ENCODE measurements at regions not wholly inside any gene's neighbourhood (a gene's known extent, or its start where the extent isn't known, plus 50 kb on each side); places are given as distances from the start of the nearest gene placed in this dataset.

DNA sequence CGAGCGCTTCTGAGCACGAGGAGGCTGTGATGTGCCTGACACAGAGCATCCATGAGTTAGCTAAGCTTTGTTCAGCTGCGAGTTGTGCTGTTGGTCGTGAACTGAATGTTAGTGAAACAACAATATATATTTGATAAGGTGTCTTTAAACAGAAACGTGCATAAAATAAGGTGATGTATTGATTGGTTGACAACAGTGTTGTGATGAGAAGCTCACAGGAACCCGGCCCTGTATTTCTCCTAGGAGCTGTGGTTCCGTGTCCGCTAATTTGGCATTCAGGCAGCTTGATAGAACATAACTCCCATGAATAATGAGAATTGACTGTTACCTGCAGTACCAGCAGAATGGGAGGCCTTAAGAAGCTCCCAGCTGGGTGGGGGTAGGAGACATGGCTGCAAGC, 146.4 kb upstream of the MYCN start (continued):
- TF ChIP-seq, protein P1, sequence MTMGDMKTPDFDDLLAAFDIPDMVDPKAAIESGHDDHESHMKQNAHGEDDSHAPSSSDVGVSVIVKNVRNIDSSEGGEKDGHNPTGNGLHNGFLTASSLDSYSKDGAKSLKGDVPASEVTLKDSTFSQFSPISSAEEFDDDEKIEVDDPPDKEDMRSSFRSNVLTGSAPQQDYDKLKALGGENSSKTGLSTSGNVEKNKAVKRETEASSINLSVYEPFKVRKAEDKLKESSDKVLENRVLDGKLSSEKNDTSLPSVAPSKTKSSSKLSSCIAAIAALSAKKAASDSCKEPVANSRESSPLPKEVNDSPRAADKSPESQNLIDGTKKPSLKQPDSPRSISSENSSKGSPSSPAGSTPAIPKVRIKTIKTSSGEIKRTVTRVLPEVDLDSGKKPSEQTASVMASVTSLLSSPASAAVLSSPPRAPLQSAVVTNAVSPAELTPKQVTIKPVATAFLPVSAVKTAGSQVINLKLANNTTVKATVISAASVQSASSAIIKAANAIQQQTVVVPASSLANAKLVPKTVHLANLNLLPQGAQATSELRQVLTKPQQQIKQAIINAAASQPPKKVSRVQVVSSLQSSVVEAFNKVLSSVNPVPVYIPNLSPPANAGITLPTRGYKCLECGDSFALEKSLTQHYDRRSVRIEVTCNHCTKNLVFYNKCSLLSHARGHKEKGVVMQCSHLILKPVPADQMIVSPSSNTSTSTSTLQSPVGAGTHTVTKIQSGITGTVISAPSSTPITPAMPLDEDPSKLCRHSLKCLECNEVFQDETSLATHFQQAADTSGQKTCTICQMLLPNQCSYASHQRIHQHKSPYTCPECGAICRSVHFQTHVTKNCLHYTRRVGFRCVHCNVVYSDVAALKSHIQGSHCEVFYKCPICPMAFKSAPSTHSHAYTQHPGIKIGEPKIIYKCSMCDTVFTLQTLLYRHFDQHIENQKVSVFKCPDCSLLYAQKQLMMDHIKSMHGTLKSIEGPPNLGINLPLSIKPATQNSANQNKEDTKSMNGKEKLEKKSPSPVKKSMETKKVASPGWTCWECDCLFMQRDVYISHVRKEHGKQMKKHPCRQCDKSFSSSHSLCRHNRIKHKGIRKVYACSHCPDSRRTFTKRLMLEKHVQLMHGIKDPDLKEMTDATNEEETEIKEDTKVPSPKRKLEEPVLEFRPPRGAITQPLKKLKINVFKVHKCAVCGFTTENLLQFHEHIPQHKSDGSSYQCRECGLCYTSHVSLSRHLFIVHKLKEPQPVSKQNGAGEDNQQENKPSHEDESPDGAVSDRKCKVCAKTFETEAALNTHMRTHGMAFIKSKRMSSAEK (CRISPR knock-in tag; IDR thresholded peaks at IDR 0.05; ENCODE audit: borderline replicate concordance) = no peak
- TF ChIP-seq ZNF396 (CRISPR knock-in tag; IDR thresholded peaks at IDR 0.05; ENCODE audit: borderline replicate concordance) = no peak
- no peak for TF ChIP-seq ZNF138 (CRISPR knock-in tag; conservative IDR thresholded peaks at IDR 0.05)
- no peak for TF ChIP-seq OVOL2 (CRISPR knock-in tag; IDR thresholded peaks at IDR 0.05; ENCODE audit: borderline replicate concordance)
- TF ChIP-seq ZNF671 (CRISPR knock-in tag; IDR thresholded peaks at IDR 0.05) = no peak
- no peak for TF ChIP-seq FOXJ3 (CRISPR knock-in tag; IDR thresholded peaks at IDR 0.05; ENCODE audit: borderline replicate concordance)
- TF ChIP-seq ZNF416 (CRISPR knock-in tag; IDR thresholded peaks at IDR 0.05) = no peak
- no peak for TF ChIP-seq PRRX2 (CRISPR knock-in tag; IDR thresholded peaks at IDR 0.05)
- TF ChIP-seq, protein P2, sequence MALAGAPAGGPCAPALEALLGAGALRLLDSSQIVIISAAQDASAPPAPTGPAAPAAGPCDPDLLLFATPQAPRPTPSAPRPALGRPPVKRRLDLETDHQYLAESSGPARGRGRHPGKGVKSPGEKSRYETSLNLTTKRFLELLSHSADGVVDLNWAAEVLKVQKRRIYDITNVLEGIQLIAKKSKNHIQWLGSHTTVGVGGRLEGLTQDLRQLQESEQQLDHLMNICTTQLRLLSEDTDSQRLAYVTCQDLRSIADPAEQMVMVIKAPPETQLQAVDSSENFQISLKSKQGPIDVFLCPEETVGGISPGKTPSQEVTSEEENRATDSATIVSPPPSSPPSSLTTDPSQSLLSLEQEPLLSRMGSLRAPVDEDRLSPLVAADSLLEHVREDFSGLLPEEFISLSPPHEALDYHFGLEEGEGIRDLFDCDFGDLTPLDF (CRISPR knock-in tag; IDR thresholded peaks at IDR 0.05) = no peak

DNA sequence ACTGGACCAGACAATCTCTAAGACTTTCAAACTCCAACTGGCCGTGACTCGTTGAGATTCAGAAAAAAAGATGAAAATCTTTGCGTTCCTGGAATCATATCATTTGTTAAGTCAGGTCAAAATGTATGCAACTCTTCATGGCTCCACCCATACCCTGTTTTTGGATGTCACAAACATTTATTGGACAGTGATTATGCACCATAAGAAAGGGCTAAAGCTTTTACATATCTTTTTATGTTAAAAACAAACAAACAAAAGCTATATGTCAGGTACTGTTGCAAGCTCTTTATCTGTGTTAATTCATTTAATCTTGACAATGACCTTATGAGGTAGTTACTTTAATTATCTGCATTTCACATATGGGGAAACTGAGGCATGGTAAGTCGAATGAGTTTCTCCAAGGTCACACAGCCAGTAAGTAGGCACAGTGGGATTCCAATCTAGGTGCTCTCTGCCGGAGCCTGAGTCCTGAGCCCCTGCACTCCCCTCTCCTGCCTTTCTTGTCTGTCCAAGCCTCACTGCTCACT, 145.7 kb upstream of the MYCN start:
- ChIA-PET POLR2A (interaction anchor here (0.6 kb wide), 1 partner anchor 67 kb away, joined by 3 read pairs; no protein-coding TSS in a partner anchor), CTCF (interaction anchor here (1.0 to 1.1 kb wide), 2 partner anchors 47 to 145 kb away, joined by 3 read pairs; no protein-coding TSS in a partner anchor)
- no peak overlapping the region for H3K4me3 Mint-ChIP-seq
- no peak for TF ChIP-seq ZNF317 (CRISPR knock-in tag; IDR thresholded peaks at IDR 0.05; ENCODE audit: borderline replicate concordance, low read depth)
- TF ChIP-seq TEAD4 (CRISPR knock-in tag; IDR thresholded peaks at IDR 0.05) = no peak
- TF ChIP-seq, protein P3, sequence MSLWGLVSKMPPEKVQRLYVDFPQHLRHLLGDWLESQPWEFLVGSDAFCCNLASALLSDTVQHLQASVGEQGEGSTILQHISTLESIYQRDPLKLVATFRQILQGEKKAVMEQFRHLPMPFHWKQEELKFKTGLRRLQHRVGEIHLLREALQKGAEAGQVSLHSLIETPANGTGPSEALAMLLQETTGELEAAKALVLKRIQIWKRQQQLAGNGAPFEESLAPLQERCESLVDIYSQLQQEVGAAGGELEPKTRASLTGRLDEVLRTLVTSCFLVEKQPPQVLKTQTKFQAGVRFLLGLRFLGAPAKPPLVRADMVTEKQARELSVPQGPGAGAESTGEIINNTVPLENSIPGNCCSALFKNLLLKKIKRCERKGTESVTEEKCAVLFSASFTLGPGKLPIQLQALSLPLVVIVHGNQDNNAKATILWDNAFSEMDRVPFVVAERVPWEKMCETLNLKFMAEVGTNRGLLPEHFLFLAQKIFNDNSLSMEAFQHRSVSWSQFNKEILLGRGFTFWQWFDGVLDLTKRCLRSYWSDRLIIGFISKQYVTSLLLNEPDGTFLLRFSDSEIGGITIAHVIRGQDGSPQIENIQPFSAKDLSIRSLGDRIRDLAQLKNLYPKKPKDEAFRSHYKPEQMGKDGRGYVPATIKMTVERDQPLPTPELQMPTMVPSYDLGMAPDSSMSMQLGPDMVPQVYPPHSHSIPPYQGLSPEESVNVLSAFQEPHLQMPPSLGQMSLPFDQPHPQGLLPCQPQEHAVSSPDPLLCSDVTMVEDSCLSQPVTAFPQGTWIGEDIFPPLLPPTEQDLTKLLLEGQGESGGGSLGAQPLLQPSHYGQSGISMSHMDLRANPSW (CRISPR knock-in tag; conservative IDR thresholded peaks at IDR 0.05; ENCODE audit: low read depth) = no peak
- TF ChIP-seq, protein P4, sequence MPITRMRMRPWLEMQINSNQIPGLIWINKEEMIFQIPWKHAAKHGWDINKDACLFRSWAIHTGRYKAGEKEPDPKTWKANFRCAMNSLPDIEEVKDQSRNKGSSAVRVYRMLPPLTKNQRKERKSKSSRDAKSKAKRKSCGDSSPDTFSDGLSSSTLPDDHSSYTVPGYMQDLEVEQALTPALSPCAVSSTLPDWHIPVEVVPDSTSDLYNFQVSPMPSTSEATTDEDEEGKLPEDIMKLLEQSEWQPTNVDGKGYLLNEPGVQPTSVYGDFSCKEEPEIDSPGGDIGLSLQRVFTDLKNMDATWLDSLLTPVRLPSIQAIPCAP (CRISPR knock-in tag; IDR thresholded peaks at IDR 0.05) = no peak
- TF ChIP-seq, protein P5, sequence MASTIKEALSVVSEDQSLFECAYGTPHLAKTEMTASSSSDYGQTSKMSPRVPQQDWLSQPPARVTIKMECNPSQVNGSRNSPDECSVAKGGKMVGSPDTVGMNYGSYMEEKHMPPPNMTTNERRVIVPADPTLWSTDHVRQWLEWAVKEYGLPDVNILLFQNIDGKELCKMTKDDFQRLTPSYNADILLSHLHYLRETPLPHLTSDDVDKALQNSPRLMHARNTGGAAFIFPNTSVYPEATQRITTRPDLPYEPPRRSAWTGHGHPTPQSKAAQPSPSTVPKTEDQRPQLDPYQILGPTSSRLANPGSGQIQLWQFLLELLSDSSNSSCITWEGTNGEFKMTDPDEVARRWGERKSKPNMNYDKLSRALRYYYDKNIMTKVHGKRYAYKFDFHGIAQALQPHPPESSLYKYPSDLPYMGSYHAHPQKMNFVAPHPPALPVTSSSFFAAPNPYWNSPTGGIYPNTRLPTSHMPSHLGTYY (CRISPR knock-in tag; IDR thresholded peaks at IDR 0.05) = no peak
- TF ChIP-seq, protein P6, sequence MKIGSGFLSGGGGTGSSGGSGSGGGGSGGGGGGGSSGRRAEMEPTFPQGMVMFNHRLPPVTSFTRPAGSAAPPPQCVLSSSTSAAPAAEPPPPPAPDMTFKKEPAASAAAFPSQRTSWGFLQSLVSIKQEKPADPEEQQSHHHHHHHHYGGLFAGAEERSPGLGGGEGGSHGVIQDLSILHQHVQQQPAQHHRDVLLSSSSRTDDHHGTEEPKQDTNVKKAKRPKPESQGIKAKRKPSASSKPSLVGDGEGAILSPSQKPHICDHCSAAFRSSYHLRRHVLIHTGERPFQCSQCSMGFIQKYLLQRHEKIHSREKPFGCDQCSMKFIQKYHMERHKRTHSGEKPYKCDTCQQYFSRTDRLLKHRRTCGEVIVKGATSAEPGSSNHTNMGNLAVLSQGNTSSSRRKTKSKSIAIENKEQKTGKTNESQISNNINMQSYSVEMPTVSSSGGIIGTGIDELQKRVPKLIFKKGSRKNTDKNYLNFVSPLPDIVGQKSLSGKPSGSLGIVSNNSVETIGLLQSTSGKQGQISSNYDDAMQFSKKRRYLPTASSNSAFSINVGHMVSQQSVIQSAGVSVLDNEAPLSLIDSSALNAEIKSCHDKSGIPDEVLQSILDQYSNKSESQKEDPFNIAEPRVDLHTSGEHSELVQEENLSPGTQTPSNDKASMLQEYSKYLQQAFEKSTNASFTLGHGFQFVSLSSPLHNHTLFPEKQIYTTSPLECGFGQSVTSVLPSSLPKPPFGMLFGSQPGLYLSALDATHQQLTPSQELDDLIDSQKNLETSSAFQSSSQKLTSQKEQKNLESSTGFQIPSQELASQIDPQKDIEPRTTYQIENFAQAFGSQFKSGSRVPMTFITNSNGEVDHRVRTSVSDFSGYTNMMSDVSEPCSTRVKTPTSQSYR (CRISPR knock-in tag; IDR thresholded peaks at IDR 0.05) = no peak
- no peak for TF ChIP-seq CBFB (CRISPR knock-in tag; IDR thresholded peaks at IDR 0.05; ENCODE audit: low read depth)
- TF ChIP-seq, protein P7, sequence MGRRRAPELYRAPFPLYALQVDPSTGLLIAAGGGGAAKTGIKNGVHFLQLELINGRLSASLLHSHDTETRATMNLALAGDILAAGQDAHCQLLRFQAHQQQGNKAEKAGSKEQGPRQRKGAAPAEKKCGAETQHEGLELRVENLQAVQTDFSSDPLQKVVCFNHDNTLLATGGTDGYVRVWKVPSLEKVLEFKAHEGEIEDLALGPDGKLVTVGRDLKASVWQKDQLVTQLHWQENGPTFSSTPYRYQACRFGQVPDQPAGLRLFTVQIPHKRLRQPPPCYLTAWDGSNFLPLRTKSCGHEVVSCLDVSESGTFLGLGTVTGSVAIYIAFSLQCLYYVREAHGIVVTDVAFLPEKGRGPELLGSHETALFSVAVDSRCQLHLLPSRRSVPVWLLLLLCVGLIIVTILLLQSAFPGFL (CRISPR knock-in tag; IDR thresholded peaks at IDR 0.05; ENCODE audit: borderline replicate concordance) = no peak
- TF ChIP-seq CREB1 (CRISPR knock-in tag; IDR thresholded peaks at IDR 0.05) = no peak
- TF ChIP-seq JUN (CRISPR knock-in tag; IDR thresholded peaks at IDR 0.05) = no peak

More for the DNA sequence above, 145.7 kb upstream of the MYCN start:
- H3K27ac Mint-ChIP-seq = no peak overlapping the region
- no peaks in the 10 kb centered on the region for H3K27me3 Mint-ChIP-seq (ENCODE audit: low read depth)
- peaks cover 13% of the 10 kb centered on the region for H3K4me1 Mint-ChIP-seq
- no peak for DNase-seq (ENCODE audit: low spot score)
- H3K36me3 Mint-ChIP-seq = no peaks in the 10 kb centered on the region
- no peaks in the 10 kb centered on the region for H3K9me3 Mint-ChIP-seq
- no peak for ATAC-seq
